Fibroblast of lung (primary cell): ENCODE measurements at regions not wholly inside any gene's neighbourhood (a gene's known extent, or its start where the extent isn't known, plus 50 kb on each side); places are given as distances from the start of the nearest gene placed in this dataset.

Source experiments
- DNase-seq, 2 donors: peaks; one replicate each; pipeline versions ENCODE4 v3.0.0 to v3.0.0-alpha.2; 2010; ENCODE audit warnings: low read depth in 2 of 2
- H2AFZ ChIP-seq: 2 replicates; pipeline ENCODE4 v1.5.1; 2012; ENCODE audit warnings: low read length, control low read depth, inconsistent platforms
- H3K27ac ChIP-seq: 2 replicates; pipeline ENCODE4 v1.5.1; 2011; ENCODE audit warnings: low read length, control low read depth; ENCODE audit not compliant: insufficient read depth
- H3K27me3 ChIP-seq: 2 replicates; pipeline ENCODE4 v1.5.1; 2011; ENCODE audit warnings: mild to moderate bottlenecking, low read length; ENCODE audit not compliant: control insufficient read depth, insufficient read depth
- H3K36me3 ChIP-seq: 2 replicates; pipeline ENCODE4 v1.5.1; 2011; ENCODE audit warnings: low read length; ENCODE audit not compliant: control insufficient read depth, insufficient read depth
- H3K4me1 ChIP-seq: 2 replicates; pipeline ENCODE4 v1.5.1; 2011; ENCODE audit warnings: low read length; ENCODE audit not compliant: control insufficient read depth, insufficient read depth; ENCODE audit errors: extremely low read depth
- H3K4me2 ChIP-seq: 2 replicates; pipeline ENCODE4 v1.5.1; 2011; ENCODE audit warnings: low read length, control low read depth; ENCODE audit not compliant: insufficient read depth; ENCODE audit errors: extremely low read depth
- H3K4me3 ChIP-seq, 4 experiments: fragments of 200-600 bp in 1 of 4; sonication (generic) in 1 of 4; replicated peaks in 1 of 4; 2 replicates each; pipeline ENCODE4 v1.5.1; 2011 to 2016; ENCODE audit warnings: low read length in 4 of 4, low read depth in 3 of 4, mild to moderate bottlenecking in 3 of 4, control low read depth in 2 of 4, inconsistent platforms in 1 of 4, mixed read lengths in 1 of 4; ENCODE audit not compliant: insufficient read depth in 1 of 4; ENCODE audit errors: control extremely low read depth in 1 of 4
- H3K79me2 ChIP-seq: 2 replicates; pipeline ENCODE4 v1.5.1; 2012; ENCODE audit warnings: mild to moderate bottlenecking, low read length, inconsistent platforms; ENCODE audit not compliant: control insufficient read depth, insufficient read depth
- H3K9ac ChIP-seq: 2 replicates; pipeline ENCODE4 v1.5.1; 2011; ENCODE audit warnings: mild to moderate bottlenecking, low read length, control low read depth; ENCODE audit not compliant: insufficient read depth
- H3K9me3 ChIP-seq: 2 replicates; pipeline ENCODE4 v1.5.1; 2012; ENCODE audit warnings: low read depth, low read length; ENCODE audit not compliant: control insufficient read depth, insufficient read depth
- H4K20me1 ChIP-seq: 2 replicates; pipeline ENCODE4 v1.5.1; 2011; ENCODE audit warnings: low read length; ENCODE audit not compliant: control insufficient read depth, insufficient read depth; ENCODE audit errors: extremely low read depth
- EZH2 ChIP-seq: IDR thresholded peaks from 2 replicates; pipeline ENCODE4 v1.5.1; 2012; ENCODE audit warnings: low read length, control low read depth, mild to moderate bottlenecking; ENCODE audit errors: missing control alignments
- TF ChIP-seq, protein P1 (sequence below), 2 donors: IDR thresholded peaks in 1 of 2; conservative IDR thresholded peaks in 1 of 2; 1 replicate in 1 of 2; 2 replicates in 1 of 2; pipeline ENCODE4 v1.5.1; 2011 to 2012; ENCODE audit warnings: low read length in 2 of 2, control low read depth in 1 of 2, inconsistent platforms in 1 of 2, low read depth in 1 of 2, mild to moderate bottlenecking in 1 of 2

DNA sequence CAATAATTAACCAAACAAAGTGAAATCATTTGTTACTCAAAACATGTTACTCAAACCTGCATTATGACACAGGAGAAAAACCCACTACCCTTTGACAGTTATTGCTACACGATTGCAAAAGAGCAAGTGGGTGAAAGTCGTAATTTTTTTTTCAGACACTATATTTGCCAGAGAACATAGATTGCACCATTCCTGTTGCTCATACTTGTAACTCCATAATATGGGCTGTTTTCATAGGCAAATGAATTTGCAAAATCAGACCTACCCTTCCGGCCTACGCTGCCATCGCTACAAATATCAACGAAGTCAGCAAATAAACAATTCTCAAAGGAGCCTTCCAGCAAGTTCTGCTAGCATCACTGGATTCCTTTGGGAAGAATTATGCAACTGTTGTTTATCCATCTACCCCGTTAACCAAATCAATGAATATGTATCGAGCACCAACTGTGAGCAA lies 396.5 kb downstream of the IRS2 start:
- Histone ChIP-seq H4K20me1 (no peaks in the 10 kb centered on the region), H3K9ac (no peak overlapping the region), H3K36me3 (no peaks in the 10 kb centered on the region), H3K4me2 (no peak overlapping the region), H3K27me3 (no peaks in the 10 kb centered on the region), H3K4me3 (no peak overlapping the region), H3K9me3 (no peaks in the 10 kb centered on the region), H3K4me1 (no peaks in the 10 kb centered on the region), H3K27ac (no peak overlapping the region), H3K79me2 (no peaks in the 10 kb centered on the region), H2AFZ (no peak overlapping the region)
- DNase-seq, result peak; percentile 8 to 87
- TF ChIP-seq, protein P1, sequence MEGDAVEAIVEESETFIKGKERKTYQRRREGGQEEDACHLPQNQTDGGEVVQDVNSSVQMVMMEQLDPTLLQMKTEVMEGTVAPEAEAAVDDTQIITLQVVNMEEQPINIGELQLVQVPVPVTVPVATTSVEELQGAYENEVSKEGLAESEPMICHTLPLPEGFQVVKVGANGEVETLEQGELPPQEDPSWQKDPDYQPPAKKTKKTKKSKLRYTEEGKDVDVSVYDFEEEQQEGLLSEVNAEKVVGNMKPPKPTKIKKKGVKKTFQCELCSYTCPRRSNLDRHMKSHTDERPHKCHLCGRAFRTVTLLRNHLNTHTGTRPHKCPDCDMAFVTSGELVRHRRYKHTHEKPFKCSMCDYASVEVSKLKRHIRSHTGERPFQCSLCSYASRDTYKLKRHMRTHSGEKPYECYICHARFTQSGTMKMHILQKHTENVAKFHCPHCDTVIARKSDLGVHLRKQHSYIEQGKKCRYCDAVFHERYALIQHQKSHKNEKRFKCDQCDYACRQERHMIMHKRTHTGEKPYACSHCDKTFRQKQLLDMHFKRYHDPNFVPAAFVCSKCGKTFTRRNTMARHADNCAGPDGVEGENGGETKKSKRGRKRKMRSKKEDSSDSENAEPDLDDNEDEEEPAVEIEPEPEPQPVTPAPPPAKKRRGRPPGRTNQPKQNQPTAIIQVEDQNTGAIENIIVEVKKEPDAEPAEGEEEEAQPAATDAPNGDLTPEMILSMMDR (conservative IDR thresholded peaks at IDR 0.05 in 1 of 2, IDR thresholded peaks at IDR 0.05 in 1 of 2; ENCODE audit: low read depth in 1 of 2, low read length in 2 of 2), result no peak
- TF ChIP-seq EZH2, result no peak

GRCh38 chr13:109389456-109389855 lies 396.9 kb downstream of the IRS2 start:
- Histone ChIP-seq H3K4me1 (no peaks in the 10 kb centered on the region), H2AFZ (no peak overlapping the region), H3K36me3 (no peaks in the 10 kb centered on the region), H3K9me3 (no peaks in the 10 kb centered on the region), H3K79me2 (no peaks in the 10 kb centered on the region), H3K9ac (no peak overlapping the region), H3K4me2 (no peak overlapping the region), H4K20me1 (no peaks in the 10 kb centered on the region), H3K4me3 (no peak overlapping the region), H3K27ac (no peak overlapping the region), H3K27me3 (no peaks in the 10 kb centered on the region)
- DNase-seq, result peak in 1 of 2 donors; percentile 68
- TF ChIP-seq EZH2, result no peak
- TF ChIP-seq, protein P1 (conservative IDR thresholded peaks at IDR 0.05 in 1 of 2, IDR thresholded peaks at IDR 0.05 in 1 of 2; ENCODE audit: low read depth in 1 of 2, low read length in 2 of 2), result no peak

DNA sequence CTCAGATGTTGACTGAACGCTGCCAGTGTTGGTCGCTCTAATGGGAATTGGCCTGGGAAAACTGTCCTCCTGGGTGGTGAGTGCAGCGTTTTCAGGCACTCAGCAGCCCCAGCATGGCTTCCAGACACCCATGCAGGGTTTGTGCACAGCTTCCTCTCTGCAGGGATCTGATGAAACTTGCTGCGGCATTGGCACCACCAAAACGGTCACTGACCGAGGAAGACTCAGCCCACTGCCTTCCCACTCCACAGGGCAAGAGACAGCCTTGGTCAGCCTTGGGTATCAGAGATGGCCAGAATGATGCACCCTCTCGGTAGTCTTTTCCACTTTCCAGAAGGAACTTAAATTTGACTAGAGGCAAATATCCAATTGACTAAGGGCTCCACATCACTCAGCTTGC lies 398.9 kb downstream of the IRS2 start:
- H3K4me1 ChIP-seq, result no peaks in the 10 kb centered on the region
- H3K9ac ChIP-seq, result no peak overlapping the region
- H3K27ac ChIP-seq, result no peak overlapping the region
- no peaks in the 10 kb centered on the region for H3K27me3 ChIP-seq
- no peak overlapping the region for H2AFZ ChIP-seq
- no peaks in the 10 kb centered on the region for H3K36me3 ChIP-seq
- DNase-seq, result no peak
- no peaks in the 10 kb centered on the region for H4K20me1 ChIP-seq
- no peak overlapping the region for H3K4me2 ChIP-seq
- no peaks in the 10 kb centered on the region for H3K79me2 ChIP-seq
- TF ChIP-seq EZH2, result no peak
- TF ChIP-seq, protein P1 (conservative IDR thresholded peaks at IDR 0.05 in 1 of 2, IDR thresholded peaks at IDR 0.05 in 1 of 2; ENCODE audit: low read depth in 1 of 2, low read length in 2 of 2), result no peak
- no peaks in the 10 kb centered on the region for H3K9me3 ChIP-seq
- no peak overlapping the region for H3K4me3 ChIP-seq
